ENCODE measurements at regions not wholly inside any gene's neighbourhood (a gene's known extent, or its start where the extent isn't known, plus 50 kb on each side); places are given as distances from the start of the nearest gene placed in this dataset.

GRCh38 chr2:43123981-43124686 lies 102.3 kb downstream of the ZFP36L2 start:
- Histone ChIP-seq H3K9me1 (ENCODE audit: control insufficient read depth, extremely low read depth, insufficient read depth, low read length) (no peaks in the 10 kb centered on the region), H3K9ac (ENCODE audit: control insufficient read depth, extremely low read depth, insufficient read depth, low read length) (no peak overlapping the region), H3K9me3 (ENCODE audit: control insufficient read depth, low read depth, low read length) (no peaks in the 10 kb centered on the region), H3K4me3 (ENCODE audit: control insufficient read depth in 2 of 3, extremely low read depth in 1 of 3, insufficient read depth in 2 of 3, low read depth in 1 of 3, low read length in 3 of 3) (no peak overlapping the region), H2AFZ (ENCODE audit: control insufficient read depth, low read length) (no peak overlapping the region), H3K79me2 (ENCODE audit: control insufficient read depth, insufficient read depth, low read length) (no peaks in the 10 kb centered on the region), H4K20me1 (ENCODE audit: control insufficient read depth, extremely low read depth, insufficient read depth, low read length) (no peaks in the 10 kb centered on the region), H3K27me3 (ENCODE audit: control insufficient read depth, extremely low read depth, insufficient read depth, low read length) (no peaks in the 10 kb centered on the region), H3K4me1 (ENCODE audit: control insufficient read depth, extremely low read depth, insufficient read depth, low read length) (peaks cover 7% of the 10 kb centered on the region), H3K27ac (ENCODE audit: control insufficient read depth, insufficient read depth, low read length) (no peak overlapping the region), H3K4me2 (ENCODE audit: control insufficient read depth, extremely low read depth, insufficient read depth, low read depth, low read length) (no peak overlapping the region), H3K36me3 (ENCODE audit: control insufficient read depth in 2 of 2, extremely low read depth in 1 of 2, insufficient read depth in 2 of 2, low read length in 2 of 2) (no peaks in the 10 kb centered on the region)
- DNase-seq (ENCODE audit: low read depth, low spot score) (no peak), FAIRE-seq (no peak)
- no peak for TF ChIP-seq EZH2 (IDR thresholded peaks at IDR 0.05; ENCODE audit: low read length)
- no peak for TF ChIP-seq CTCF (optimal IDR thresholded peaks at IDR 0.05 in 1 of 3, IDR thresholded peaks at IDR 0.05 in 1 of 3, conservative IDR thresholded peaks at IDR 0.05 in 1 of 3; ENCODE audit: extremely low read depth in 1 of 3, insufficient read depth in 2 of 3, low read length in 3 of 3)
- dilution Hi-C loops (cut with MboI; ENCODE audit: extremely low pct_ligation_motif_present, low sequenced_read_pairs), result no loop called here

- DNase-seq (ENCODE audit: low read depth, low spot score) (no peak), FAIRE-seq (no peak)
- no peaks in the 10 kb centered on the region for H3K27me3 ChIP-seq (ENCODE audit: control insufficient read depth, extremely low read depth, insufficient read depth, low read length)
- no peak overlapping the region for H3K27ac ChIP-seq (ENCODE audit: control insufficient read depth, insufficient read depth, low read length)
- no peak for TF ChIP-seq EZH2 (IDR thresholded peaks at IDR 0.05; ENCODE audit: low read length)
- TF ChIP-seq CTCF (optimal IDR thresholded peaks at IDR 0.05 in 1 of 3, IDR thresholded peaks at IDR 0.05 in 1 of 3, conservative IDR thresholded peaks at IDR 0.05 in 1 of 3; ENCODE audit: extremely low read depth in 1 of 3, insufficient read depth in 2 of 3, low read length in 3 of 3), result no peak
- no peak overlapping the region for H3K4me2 ChIP-seq (ENCODE audit: control insufficient read depth, extremely low read depth, insufficient read depth, low read depth, low read length)
- dilution Hi-C loops (cut with MboI; ENCODE audit: extremely low pct_ligation_motif_present, low sequenced_read_pairs), result no loop called here
- H3K4me1 ChIP-seq (ENCODE audit: control insufficient read depth, extremely low read depth, insufficient read depth, low read length), result peaks cover 5% of the 10 kb centered on the region
- no peaks in the 10 kb centered on the region for H3K36me3 ChIP-seq (ENCODE audit: control insufficient read depth in 2 of 2, extremely low read depth in 1 of 2, insufficient read depth in 2 of 2, low read length in 2 of 2)
- no peak overlapping the region for H3K4me3 ChIP-seq (ENCODE audit: control insufficient read depth in 2 of 3, extremely low read depth in 1 of 3, insufficient read depth in 2 of 3, low read depth in 1 of 3, low read length in 3 of 3)
- H2AFZ ChIP-seq (ENCODE audit: control insufficient read depth, low read length), result no peak overlapping the region
- H3K79me2 ChIP-seq (ENCODE audit: control insufficient read depth, insufficient read depth, low read length), result no peaks in the 10 kb centered on the region
- H3K9me1 ChIP-seq (ENCODE audit: control insufficient read depth, extremely low read depth, insufficient read depth, low read length), result no peaks in the 10 kb centered on the region
- no peak overlapping the region for H3K9ac ChIP-seq (ENCODE audit: control insufficient read depth, extremely low read depth, insufficient read depth, low read length)
- no peaks in the 10 kb centered on the region for H4K20me1 ChIP-seq (ENCODE audit: control insufficient read depth, extremely low read depth, insufficient read depth, low read length)
- H3K9me3 ChIP-seq (ENCODE audit: control insufficient read depth, low read depth, low read length), result no peaks in the 10 kb centered on the region
These were observed 102.9 kb downstream of the ZFP36L2 start for GRCh38 chr2:43123486-43123885.

Data from keratinocyte (primary cell).